Trophoblast cell (in vitro differentiated cells and primary cell): ENCODE measurements at regions not wholly inside any gene's neighbourhood (a gene's known extent, or its start where the extent isn't known, plus 50 kb on each side); places are given as distances from the start of the nearest gene placed in this dataset.

Experiments used
- DNase-seq, 2 donors: peaks; one replicate each; pipeline ENCODE4 v3.0.0-alpha.2; 2016
- H2AFZ ChIP-seq: 2 replicates; pipeline ENCODE4 v1.6.1; 2013; ENCODE audit warnings: low read length, moderate library complexity, mild to moderate bottlenecking; ENCODE audit not compliant: insufficient read depth, poor library complexity
- H2AK5ac ChIP-seq: 2 replicates; pipeline ENCODE4 v1.6.1; 2013; ENCODE audit warnings: mild to moderate bottlenecking, low read length
- H2BK120ac ChIP-seq: 2 replicates; pipeline ENCODE4 v1.6.1; 2013; ENCODE audit warnings: low read length, mild to moderate bottlenecking, moderate library complexity; ENCODE audit not compliant: insufficient read depth, poor library complexity
- H2BK12ac ChIP-seq: 2 replicates; pipeline ENCODE4 v1.6.1; 2013; ENCODE audit warnings: mild to moderate bottlenecking, low read length, moderate library complexity
- H2BK5ac ChIP-seq: 2 replicates; pipeline ENCODE4 v1.6.1; 2013; ENCODE audit warnings: low read length, low read depth, moderate library complexity, mild to moderate bottlenecking; ENCODE audit not compliant: poor library complexity
- H3K14ac ChIP-seq: 2 replicates; pipeline ENCODE4 v1.6.1; 2013; ENCODE audit warnings: mild to moderate bottlenecking, low read length
- H3K18ac ChIP-seq: 2 replicates; pipeline ENCODE4 v1.6.1; 2013; ENCODE audit warnings: mild to moderate bottlenecking, low read length
- H3K23ac ChIP-seq: 2 replicates; pipeline ENCODE4 v1.6.1; 2013; ENCODE audit warnings: low read length
- H3K27ac ChIP-seq: 2 replicates; pipeline ENCODE4 v1.5.1; 2013; ENCODE audit warnings: low read depth, mild to moderate bottlenecking, inconsistent platforms, low read length, moderate library complexity
- H3K27me3 ChIP-seq: 2 replicates; pipeline ENCODE4 v1.6.1; 2013; ENCODE audit warnings: inconsistent platforms, mild to moderate bottlenecking, low read length, moderate library complexity; ENCODE audit not compliant: insufficient read depth
- H3K36me3 ChIP-seq, 2 experiments: 1 replicate in 1 of 2; 2 replicates in 1 of 2; pipeline ENCODE4 v1.6.1; 2013; ENCODE audit warnings: low read length in 2 of 2, mild to moderate bottlenecking in 2 of 2, moderate library complexity in 1 of 2; ENCODE audit not compliant: insufficient read depth in 2 of 2, control insufficient read depth in 1 of 2
- H3K4ac ChIP-seq: 2 replicates; pipeline ENCODE4 v1.6.1; 2013; ENCODE audit warnings: low read depth, mild to moderate bottlenecking, low read length, moderate library complexity
- H3K4me1 ChIP-seq, 2 experiments: 1 replicate in 1 of 2; 2 replicates in 1 of 2; pipeline ENCODE4 v1.6.1; 2013; ENCODE audit warnings: low read length in 2 of 2, mild to moderate bottlenecking in 2 of 2, moderate library complexity in 1 of 2; ENCODE audit not compliant: insufficient read depth in 2 of 2, control insufficient read depth in 1 of 2
- H3K4me2 ChIP-seq: 2 replicates; pipeline ENCODE4 v1.6.1; 2013; ENCODE audit warnings: inconsistent platforms, mild to moderate bottlenecking, low read length, moderate library complexity
- H3K4me3 ChIP-seq: 2 replicates; pipeline ENCODE4 v1.5.1; 2013; ENCODE audit warnings: mild to moderate bottlenecking, low read depth, low read length, inconsistent platforms
- H3K79me1 ChIP-seq: one replicate; pipeline ENCODE4 v1.6.1; 2013; ENCODE audit warnings: low read length
- H3K79me2 ChIP-seq: 2 replicates; pipeline ENCODE4 v1.6.1; 2013; ENCODE audit warnings: low read length, mild to moderate bottlenecking; ENCODE audit not compliant: control insufficient read depth, insufficient read depth, poor library complexity
- H3K9ac ChIP-seq: 2 replicates; pipeline ENCODE4 v1.6.1; 2013; ENCODE audit warnings: mild to moderate bottlenecking, low read length
- H3K9me3 ChIP-seq: 2 replicates; pipeline ENCODE4 v1.6.1; 2013; ENCODE audit warnings: low read depth, mild to moderate bottlenecking, control low read depth, inconsistent platforms, low read length; ENCODE audit not compliant: insufficient read depth
- H4K12ac ChIP-seq: 2 replicates; pipeline ENCODE4 v1.6.1; 2013; ENCODE audit warnings: low read depth, mild to moderate bottlenecking, low read length, moderate library complexity
- H4K8ac ChIP-seq: 2 replicates; pipeline ENCODE4 v1.6.1; 2013; ENCODE audit warnings: low read depth, mild to moderate bottlenecking, low read length, moderate library complexity
- H4K91ac ChIP-seq: one replicate; pipeline ENCODE4 v1.6.1; 2013; ENCODE audit warnings: low read depth, mild to moderate bottlenecking, low read length, moderate library complexity
- WGBS: extraction: QIAGEN DNeasy Blood & Tissue Kit; methylation state at CpG from one replicate; pipeline ENCODE4 v1.1.7; 2013; ENCODE audit warnings: missing lambda C conversion rate; ENCODE audit not compliant: insufficient read length, insufficient coverage; ENCODE audit errors: extremely low coverage; 5-methylcytosine and 5-hydroxymethylcytosine counted together

- no peaks in the 10 kb centered on the region for H3K79me2 ChIP-seq
- H3K4ac ChIP-seq, result no peak overlapping the region
- no peak overlapping the region for H2AFZ ChIP-seq
- H3K9me3 ChIP-seq, result no peaks in the 10 kb centered on the region
- no peaks in the 10 kb centered on the region for H3K4me1 ChIP-seq
- no peak overlapping the region for H4K12ac ChIP-seq
- no peak overlapping the region for H3K23ac ChIP-seq
- no peaks in the 10 kb centered on the region for H3K79me1 ChIP-seq
- no peak overlapping the region for H3K9ac ChIP-seq
- H2BK5ac ChIP-seq, result no peak overlapping the region
- H3K4me3 ChIP-seq, result no peak overlapping the region
- H2BK12ac ChIP-seq, result no peak overlapping the region
- no peak overlapping the region for H4K91ac ChIP-seq
- no peak for DNase-seq
- H3K18ac ChIP-seq, result no peak overlapping the region
- WGBS, result no CpG with 5 or more reads among the region's 8 CpGs
- H3K27ac ChIP-seq, result no peak overlapping the region
- no peak overlapping the region for H3K14ac ChIP-seq
- H3K36me3 ChIP-seq, result no peaks in the 10 kb centered on the region
- H4K8ac ChIP-seq, result no peak overlapping the region
- H2AK5ac ChIP-seq, result no peak overlapping the region
- H3K4me2 ChIP-seq, result no peak overlapping the region
- H3K27me3 ChIP-seq, result no peaks in the 10 kb centered on the region
- no peak overlapping the region for H2BK120ac ChIP-seq
These were observed 973.5 kb upstream of the GOT2 start for GRCh38 chr16:59707436-59708226.

- no peak for DNase-seq
- no peaks in the 10 kb centered on the region for H3K79me1 ChIP-seq
- no peak overlapping the region for H2BK120ac ChIP-seq
- no peaks in the 10 kb centered on the region for H3K79me2 ChIP-seq
- H2AFZ ChIP-seq, result no peak overlapping the region
- H3K27me3 ChIP-seq, result no peaks in the 10 kb centered on the region
- no peak overlapping the region for H3K9ac ChIP-seq
- H2BK12ac ChIP-seq, result no peak overlapping the region
- no peaks in the 10 kb centered on the region for H3K9me3 ChIP-seq
- no peak overlapping the region for H3K4me2 ChIP-seq
- no peak overlapping the region for H4K91ac ChIP-seq
- H3K4me3 ChIP-seq, result no peak overlapping the region
- no CpG with 5 or more reads among the region's 3 CpGs for WGBS
- H3K27ac ChIP-seq, result no peak overlapping the region
- no peak overlapping the region for H2AK5ac ChIP-seq
- no peak overlapping the region for H2BK5ac ChIP-seq
- no peaks in the 10 kb centered on the region for H3K4me1 ChIP-seq
- no peaks in the 10 kb centered on the region for H3K36me3 ChIP-seq
- H4K12ac ChIP-seq, result no peak overlapping the region
- H3K4ac ChIP-seq, result no peak overlapping the region
- no peak overlapping the region for H3K23ac ChIP-seq
- H4K8ac ChIP-seq, result no peak overlapping the region
- H3K14ac ChIP-seq, result no peak overlapping the region
- no peak overlapping the region for H3K18ac ChIP-seq
These were observed 968.1 kb upstream of the GOT2 start for GRCh38 chr16:59701963-59702930.

- Histone ChIP-seq H3K14ac (no peak overlapping the region), H2AK5ac (no peak overlapping the region), H2BK120ac (no peak overlapping the region), H3K4ac (no peak overlapping the region), H3K9ac (no peak overlapping the region), H2BK12ac (no peak overlapping the region), H3K18ac (no peak overlapping the region), H3K27ac (no peak overlapping the region), H3K4me2 (no peak overlapping the region), H3K4me3 (no peak overlapping the region), H3K9me3 (no peaks in the 10 kb centered on the region), H3K27me3 (no peaks in the 10 kb centered on the region), H3K79me1 (no peaks in the 10 kb centered on the region), H4K91ac (no peak overlapping the region), H3K23ac (no peak overlapping the region), H2AFZ (no peak overlapping the region), H3K4me1 (no peaks in the 10 kb centered on the region), H2BK5ac (no peak overlapping the region), H4K12ac (no peak overlapping the region), H3K79me2 (no peaks in the 10 kb centered on the region), H3K36me3 (no peaks in the 10 kb centered on the region), H4K8ac (no peak overlapping the region)
- no CpG with 5 or more reads among the region's 1 CpG for WGBS
- no peak for DNase-seq
These were observed 965.7 kb upstream of the GOT2 start for GRCh38 chr16:59699786-59700185.

GRCh38 chr16:59698346-59699020, 964.4 kb upstream of the GOT2 start:
- Histone ChIP-seq H2BK120ac (no peak overlapping the region), H3K14ac (no peak overlapping the region), H4K8ac (no peak overlapping the region), H3K9ac (no peak overlapping the region), H3K36me3 (no peaks in the 10 kb centered on the region), H3K4me1 (no peaks in the 10 kb centered on the region), H2BK5ac (no peak overlapping the region), H3K79me2 (no peaks in the 10 kb centered on the region), H3K4ac (no peak overlapping the region), H3K27me3 (no peaks in the 10 kb centered on the region), H3K4me3 (no peak overlapping the region), H3K18ac (no peak overlapping the region), H4K12ac (no peak overlapping the region), H3K23ac (no peak overlapping the region), H3K4me2 (no peak overlapping the region), H2AFZ (no peak overlapping the region), H3K27ac (no peak overlapping the region), H3K9me3 (no peaks in the 10 kb centered on the region), H4K91ac (no peak overlapping the region), H2AK5ac (no peak overlapping the region), H3K79me1 (no peaks in the 10 kb centered on the region), H2BK12ac (no peak overlapping the region)
- DNase-seq, result no peak
- WGBS, result no CpG with 5 or more reads among the region's 3 CpGs
